Nephron progenitor cell (in vitro differentiated cells): ENCODE measurements at regions not wholly inside any gene's neighbourhood (a gene's known extent, or its start where the extent isn't known, plus 50 kb on each side); places are given as distances from the start of the nearest gene placed in this dataset.
"Not testable (repeated sequence)": the region's sequence is repeated elsewhere in the genome, so short reads cannot be mapped to it uniquely, and the experiment has no call there.

Experiments used
- DNase-seq: peaks from one replicate; pipeline ENCODE4 v3.0.0; 2021
- H3K27ac Mint-ChIP-seq: 2 replicates; pipeline ENCODE4 v1.8.0; 2021; ENCODE audit warnings: mild to moderate bottlenecking, moderate library complexity, mixed read lengths
- H3K27me3 Mint-ChIP-seq: 2 replicates; pipeline ENCODE4 v1.8.0; 2021; ENCODE audit warnings: mild to moderate bottlenecking, low read depth, mixed read lengths; ENCODE audit not compliant: poor library complexity
- H3K36me3 Mint-ChIP-seq: 2 replicates; pipeline ENCODE4 v1.8.0; 2021; ENCODE audit warnings: low read depth, mixed read lengths
- H3K4me1 Mint-ChIP-seq: 2 replicates; pipeline ENCODE4 v1.8.0; 2021; ENCODE audit warnings: mixed read lengths
- H3K4me3 Mint-ChIP-seq: 2 replicates; pipeline ENCODE4 v1.8.0; 2021; ENCODE audit warnings: mild to moderate bottlenecking, moderate library complexity, mixed read lengths
- H3K9me3 Mint-ChIP-seq: 2 replicates; pipeline ENCODE4 v1.8.0; 2021; ENCODE audit warnings: mild to moderate bottlenecking, moderate library complexity, mixed read lengths
- CTCF ChIP-seq: fragments of 200-600 bp; sonication (generic); IDR thresholded peaks from 2 replicates; pipeline ENCODE4 v1.5.0; 2021; ENCODE audit warnings: antibody characterized with exemption

- H3K4me3 Mint-ChIP-seq: no peak overlapping the region
- H3K4me1 Mint-ChIP-seq: peaks cover 33% of the 10 kb centered on the region
- no peak for TF ChIP-seq CTCF
- no peaks in the 10 kb centered on the region for H3K9me3 Mint-ChIP-seq
- H3K27me3 Mint-ChIP-seq: peaks cover 2% of the 10 kb centered on the region
- DNase-seq: no peak
- no peak overlapping the region for H3K27ac Mint-ChIP-seq
- no peaks in the 10 kb centered on the region for H3K36me3 Mint-ChIP-seq
These were observed 406.9 kb upstream of the SOX5 start for GRCh38 chr12:24356240-24356804.

- Mint-ChIP-seq H3K4me3 (no peak overlapping the region), H3K27me3 (peaks cover 6% of the 10 kb centered on the region), H3K4me1 (peaks cover 9% of the 10 kb centered on the region), H3K9me3 (peaks cover 21% of the 10 kb centered on the region), H3K36me3 (peaks cover 23% of the 10 kb centered on the region), H3K27ac (peak overlapping the region; percentile 52)
- no peak for DNase-seq
- TF ChIP-seq CTCF: no peak
These were observed 402.9 kb upstream of the SOX5 start for GRCh38 chr12:24352363-24352762.

- no peak for TF ChIP-seq CTCF
- DNase-seq: no peak
- Mint-ChIP-seq H3K27ac (no peak overlapping the region), H3K36me3 (peaks cover 23% of the 10 kb centered on the region), H3K27me3 (peaks cover 3% of the 10 kb centered on the region), H3K9me3 (peaks cover 21% of the 10 kb centered on the region), H3K4me3 (no peak overlapping the region), H3K4me1 (no peaks in the 10 kb centered on the region)
These were observed 399.8 kb upstream of the SOX5 start for GRCh38 chr12:24349051-24349799.

- H3K9me3 Mint-ChIP-seq: peaks cover 21% of the 10 kb centered on the region
- not testable (repeated sequence) for H3K27me3 Mint-ChIP-seq, H3K4me1 Mint-ChIP-seq, H3K27ac Mint-ChIP-seq, H3K4me3 Mint-ChIP-seq, DNase-seq
- H3K36me3 Mint-ChIP-seq: peaks cover 28% of the 10 kb centered on the region
These were observed 398.7 kb upstream of the SOX5 start for GRCh38 chr12:24348180-24348579.

- Mint-ChIP-seq H3K27ac (no peak overlapping the region), H3K27me3 (no peaks in the 10 kb centered on the region), H3K4me1 (no peaks in the 10 kb centered on the region), H3K36me3 (peaks cover 10% of the 10 kb centered on the region), H3K9me3 (no peaks in the 10 kb centered on the region), H3K4me3 (no peak overlapping the region)
- no peak for TF ChIP-seq CTCF
- DNase-seq: no peak
These were observed 378.8 kb upstream of the SOX5 start for GRCh38 chr12:24328261-24328660.

- TF ChIP-seq CTCF: no peak
- no peaks in the 10 kb centered on the region for H3K4me1 Mint-ChIP-seq
- H3K27ac Mint-ChIP-seq: no peak overlapping the region
These were observed 375.9 kb upstream of the SOX5 start for GRCh38 chr12:24325331-24325730.

More at GRCh38 chr12:24325331-24325730, 375.9 kb upstream of the SOX5 start:
- Mint-ChIP-seq H3K36me3 (peaks cover 5% of the 10 kb centered on the region), H3K9me3 (peaks cover 1% of the 10 kb centered on the region), H3K4me3 (no peak overlapping the region), H3K27me3 (no peaks in the 10 kb centered on the region)
- DNase-seq: no peak
